HG03521 (cell line): ENCODE measurements at regions not wholly inside any gene's neighbourhood (a gene's known extent, or its start where the extent isn't known, plus 50 kb on each side); places are given as distances from the start of the nearest gene placed in this dataset.

Experiments
- ATAC-seq: cut with Tn5 transposase; IDR thresholded peaks from one replicate; pipeline ENCODE4 v1.9.1; 2021; ENCODE audit warnings: mild to moderate bottlenecking, moderate library complexity; ENCODE audit not compliant: unreplicated experiment

DNA sequence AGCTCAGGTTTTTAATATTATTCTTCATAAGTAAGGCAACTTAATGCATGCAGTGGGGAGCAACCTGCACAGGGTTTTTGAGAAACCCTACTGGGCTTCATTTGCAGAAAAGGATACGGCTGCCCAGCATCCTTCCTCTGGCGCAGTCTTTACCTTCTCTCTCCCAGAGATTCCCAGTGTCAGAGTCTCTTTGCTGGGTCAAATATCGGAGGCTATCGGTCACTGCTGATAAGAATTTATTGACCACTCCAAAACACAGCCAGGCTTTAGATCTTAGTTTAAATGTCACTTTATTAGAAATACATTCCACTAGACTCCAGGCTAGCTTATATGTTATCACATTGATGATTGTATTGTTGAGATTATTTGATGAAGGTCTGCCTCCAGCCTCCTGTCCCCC is 147.2 kb upstream of the CPSF6 start:
- ATAC-seq = no peak

DNA sequence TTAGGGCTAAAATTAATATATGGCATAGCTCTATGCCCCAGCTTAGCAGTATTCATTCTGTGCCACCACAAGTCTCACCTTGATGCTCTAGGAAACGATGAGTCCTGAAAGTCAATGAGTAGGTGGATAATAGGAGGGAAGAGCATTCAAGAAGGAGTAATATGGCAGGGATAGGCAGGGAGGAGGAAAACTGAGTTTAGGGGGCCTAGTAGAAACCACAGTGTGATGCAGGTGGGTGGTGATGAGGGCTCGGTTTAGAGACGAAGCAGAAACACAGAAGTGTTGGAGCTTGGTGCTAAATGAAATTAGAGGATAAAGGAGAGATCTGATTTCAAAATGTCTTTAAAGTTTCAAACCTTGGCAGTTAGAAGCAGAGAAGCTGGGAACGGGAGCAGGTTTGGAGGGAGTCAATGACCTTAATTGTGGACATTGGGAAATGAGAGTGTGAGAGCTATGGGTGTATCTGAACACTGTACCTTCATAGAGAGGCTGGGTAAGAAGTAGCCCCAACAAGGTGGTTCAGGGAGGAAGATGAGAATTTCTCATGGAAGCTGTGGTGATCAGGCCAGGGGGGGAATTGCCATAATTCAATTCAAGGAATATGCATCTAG is 144.7 kb upstream of the CPSF6 start:
- no peak for ATAC-seq

DNA sequence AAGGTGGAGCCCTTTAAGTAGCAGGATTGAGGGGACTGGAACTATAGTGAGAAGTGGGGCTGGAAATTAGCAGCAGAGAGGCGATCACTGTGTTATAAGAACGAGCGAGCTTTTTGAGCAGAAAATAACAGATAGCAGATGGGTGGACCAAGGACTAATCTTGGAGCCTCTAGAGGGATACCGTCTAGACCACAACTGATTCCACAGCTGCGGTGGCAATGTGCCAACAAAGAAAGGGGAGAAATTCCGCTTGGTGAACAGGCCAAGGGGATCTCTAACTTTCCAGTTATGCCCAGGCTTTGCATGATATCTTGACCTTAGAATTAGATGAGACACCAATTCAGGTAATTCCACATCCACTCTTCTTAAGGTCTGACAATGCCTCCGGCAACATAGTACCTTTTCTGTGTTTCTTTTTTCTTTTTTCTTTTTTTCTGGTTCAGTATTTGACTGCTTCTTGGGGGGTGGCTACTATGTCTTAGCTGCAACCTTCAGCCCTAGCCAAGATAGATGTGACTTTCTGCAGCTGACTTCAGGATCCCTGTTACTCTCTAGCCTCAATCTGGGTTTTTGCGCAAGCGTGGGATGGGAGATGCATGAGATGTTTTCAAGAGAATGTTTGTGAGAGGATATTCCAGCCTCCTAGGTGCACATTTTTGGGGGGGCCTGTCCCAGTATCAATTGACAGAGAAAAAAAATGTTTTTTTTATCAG is 143.4 kb upstream of the CPSF6 start:
- ATAC-seq = no peak

DNA sequence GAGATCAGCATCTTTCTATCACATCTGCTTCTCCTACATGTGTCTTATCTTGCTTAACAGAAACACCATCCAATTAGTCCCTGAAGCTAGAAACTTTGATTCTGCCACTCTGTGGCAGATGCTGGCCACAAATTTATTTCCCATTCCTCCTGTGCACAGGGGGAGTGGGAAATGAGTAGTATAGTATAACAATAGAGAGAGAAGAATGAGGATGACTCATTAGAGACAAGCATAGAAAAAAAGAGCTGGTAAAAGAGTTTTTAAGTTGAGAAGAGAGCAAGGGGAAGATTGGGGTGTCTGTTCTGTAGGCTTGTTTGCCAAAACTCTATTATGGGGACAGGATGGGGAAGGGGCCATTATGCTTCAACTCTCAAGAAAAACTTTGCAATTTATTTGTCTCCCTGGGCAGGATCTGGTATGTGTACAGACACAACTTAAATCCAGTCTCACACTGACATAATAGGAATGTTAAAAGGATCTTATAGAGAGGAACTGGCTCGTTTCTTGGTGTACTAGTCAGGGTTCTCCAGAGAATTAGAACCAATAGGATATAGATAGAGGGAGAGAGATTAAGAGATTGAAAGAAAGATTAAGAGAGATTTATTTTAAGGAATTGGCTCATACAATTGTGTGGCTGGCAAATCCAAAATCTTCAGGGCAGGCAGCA is 142.6 kb upstream of the CPSF6 start:
- no peak for ATAC-seq

DNA sequence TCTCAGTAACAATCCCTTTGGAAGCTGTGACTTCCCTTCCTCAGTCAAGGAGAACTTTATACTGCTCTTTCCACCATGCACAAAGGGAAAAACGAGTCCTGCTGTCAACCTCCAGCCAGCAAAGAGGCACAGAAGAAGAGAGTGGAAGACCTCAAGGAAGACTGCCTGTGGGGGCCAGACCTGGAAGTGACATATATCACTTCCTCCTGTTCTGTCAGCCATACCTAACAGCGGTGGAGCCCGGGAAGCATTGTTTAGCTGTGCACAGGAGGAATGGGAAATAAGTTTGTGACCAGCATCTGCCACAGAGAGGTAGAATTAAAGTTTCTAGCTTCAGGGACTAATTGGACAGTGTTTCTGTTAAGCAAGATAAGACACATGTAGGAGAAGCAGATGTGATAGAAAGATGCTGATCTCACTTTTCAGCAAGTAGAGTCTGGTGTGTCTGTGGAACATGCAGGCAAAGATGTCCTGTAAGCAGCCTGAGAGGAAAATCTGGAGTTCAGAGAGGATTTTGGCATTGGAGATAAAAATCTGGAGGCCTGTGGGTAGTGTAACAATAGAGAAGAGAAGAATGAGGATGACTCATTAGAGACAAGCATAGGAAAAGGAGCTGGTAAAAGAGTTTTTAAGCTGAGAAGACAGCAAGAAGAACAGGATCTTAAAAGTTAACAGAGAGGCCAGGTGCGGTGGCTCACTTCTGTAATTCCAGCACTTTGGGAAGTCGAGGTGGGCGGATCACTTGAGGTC is 141.6 kb upstream of the CPSF6 start:
- ATAC-seq = no peak

DNA sequence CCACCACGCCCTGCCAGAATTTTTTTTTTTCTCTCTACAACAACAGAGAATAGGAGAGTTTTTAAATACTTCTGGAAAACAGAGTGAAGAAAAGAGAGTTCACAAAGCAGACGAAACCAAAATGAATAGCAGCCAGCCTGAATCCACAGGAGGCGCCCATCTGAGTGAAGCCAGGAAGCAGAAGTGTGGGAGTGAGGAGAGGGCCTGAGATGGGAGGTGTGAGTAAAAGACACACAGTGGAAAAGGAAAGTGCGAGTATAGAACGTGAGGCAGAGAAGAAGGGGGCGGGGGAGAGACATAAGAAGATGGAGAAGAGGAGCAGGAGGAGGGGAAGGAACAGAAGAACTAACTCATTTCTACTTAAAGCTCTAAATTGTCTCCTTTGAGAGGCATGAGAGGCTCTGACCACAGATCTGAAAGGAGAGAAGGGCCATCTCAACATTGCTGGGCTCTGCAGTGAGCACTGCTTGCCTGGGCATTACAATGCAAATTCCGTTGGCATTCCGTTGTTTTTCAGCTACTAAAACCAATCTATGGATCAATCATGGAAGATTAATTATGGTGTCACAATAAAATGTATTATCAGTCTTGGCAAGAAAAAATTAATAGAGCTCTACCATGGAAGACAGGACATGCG is 140.1 kb upstream of the CPSF6 start:
- ATAC-seq = no peak

DNA sequence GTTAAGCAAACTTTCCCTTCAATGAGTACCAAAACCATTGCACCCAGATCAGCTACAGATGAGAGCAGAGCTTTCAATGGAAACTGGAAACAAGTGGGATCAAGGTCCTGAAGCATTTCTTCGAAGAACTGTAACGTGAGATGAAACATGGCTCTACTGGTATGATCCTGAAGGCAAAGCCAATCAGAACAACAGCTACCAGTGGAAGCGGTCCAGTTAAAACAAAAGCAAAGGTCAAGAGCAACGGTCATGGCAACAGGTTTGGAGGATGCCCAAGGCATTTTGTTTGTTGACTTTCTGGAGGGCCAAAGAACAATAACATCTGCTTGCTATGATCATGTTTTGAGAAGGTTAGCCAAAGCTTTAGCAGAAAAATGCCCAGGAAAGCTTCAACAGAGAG is 137.9 kb upstream of the CPSF6 start:
- ATAC-seq = no peak

DNA sequence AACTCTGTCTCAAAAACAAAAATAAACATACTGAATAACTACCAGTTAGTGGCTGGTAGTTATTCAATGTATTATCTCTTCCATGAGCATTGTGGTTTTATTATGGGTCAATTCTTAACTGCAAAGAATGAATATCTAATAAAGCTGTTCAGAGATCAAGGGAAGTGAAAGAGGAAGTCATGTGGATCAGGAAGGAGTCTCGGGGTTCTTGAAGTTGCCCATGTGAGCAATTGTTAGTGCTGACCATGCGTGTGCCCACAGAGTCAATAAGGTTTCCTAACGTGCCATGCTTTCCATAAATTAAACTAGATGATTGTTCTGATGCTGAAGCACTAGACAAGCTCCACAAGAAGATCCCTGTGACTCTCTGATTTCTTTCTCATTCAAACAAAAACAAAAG is 136.5 kb upstream of the CPSF6 start:
- no peak for ATAC-seq

DNA sequence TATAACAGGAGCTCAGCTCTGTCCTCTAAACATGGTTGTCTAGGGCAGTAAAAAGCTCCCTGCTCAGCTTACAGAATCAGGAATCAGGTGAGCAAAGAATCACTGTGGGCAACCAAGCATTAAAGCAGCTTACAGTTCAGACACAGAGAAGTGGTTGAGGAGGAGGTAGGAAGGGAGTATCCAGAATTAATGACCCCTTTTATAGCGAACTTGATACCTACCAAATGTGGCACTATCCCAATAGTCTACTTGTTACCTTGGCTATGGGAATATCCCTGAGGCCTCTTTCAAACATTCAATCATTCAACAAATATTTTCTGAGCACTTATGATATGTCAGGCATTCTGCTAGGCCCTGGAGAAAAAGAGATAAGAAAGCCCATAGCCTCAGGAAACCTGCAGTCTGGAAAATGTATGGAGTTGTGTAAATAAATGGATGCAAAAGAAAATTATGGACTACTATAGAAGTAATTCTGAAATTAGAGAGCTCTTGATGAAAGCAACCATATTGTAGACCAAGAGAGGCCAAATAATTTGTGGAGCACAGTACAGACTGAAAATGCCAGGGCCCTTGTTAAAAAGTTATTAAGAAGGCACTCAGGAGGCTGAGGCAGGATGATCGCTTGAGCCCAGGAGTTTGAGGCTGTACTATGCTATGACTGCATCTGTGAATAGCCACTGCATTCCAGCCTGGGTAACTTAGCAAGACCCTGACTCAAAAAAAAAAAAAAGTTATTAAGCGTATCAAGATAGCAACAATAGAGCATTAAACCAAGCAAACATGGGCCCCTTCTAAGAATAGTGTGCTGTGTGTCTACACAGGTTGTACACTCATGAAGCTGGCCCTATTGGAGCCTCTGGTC is 134.0 kb upstream of the CPSF6 start:
- no peak for ATAC-seq

DNA sequence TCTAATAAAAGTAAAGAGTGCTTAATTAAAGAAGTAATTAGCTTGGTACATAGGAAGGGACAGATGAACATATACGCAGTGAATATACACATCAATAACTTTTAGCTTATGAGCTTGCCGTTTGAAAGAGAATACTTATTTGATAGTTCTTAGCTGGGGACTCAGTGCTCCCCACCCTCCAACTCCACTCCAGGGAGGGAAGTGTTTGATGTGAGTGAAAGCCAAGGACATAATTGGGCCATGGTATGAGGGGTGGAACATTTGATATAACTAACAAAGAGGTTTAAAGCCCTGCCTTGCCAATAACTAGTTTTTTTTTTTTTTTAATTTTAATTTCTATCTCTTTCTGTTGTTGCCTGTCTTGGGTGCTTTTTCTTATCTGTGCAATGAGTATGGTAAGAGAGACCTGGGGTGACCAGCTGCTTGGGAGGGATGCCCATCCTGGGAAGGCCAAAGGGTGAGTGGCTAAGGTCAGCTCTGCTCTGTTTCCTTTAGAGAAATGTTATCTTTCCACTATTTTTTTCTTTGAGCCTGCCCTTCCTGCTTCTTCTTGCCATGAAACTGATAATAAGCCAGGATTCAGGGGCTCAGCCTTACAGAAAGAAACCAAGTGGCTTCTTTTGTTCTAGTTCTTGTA is 132.8 kb upstream of the CPSF6 start:
- ATAC-seq = no peak

DNA sequence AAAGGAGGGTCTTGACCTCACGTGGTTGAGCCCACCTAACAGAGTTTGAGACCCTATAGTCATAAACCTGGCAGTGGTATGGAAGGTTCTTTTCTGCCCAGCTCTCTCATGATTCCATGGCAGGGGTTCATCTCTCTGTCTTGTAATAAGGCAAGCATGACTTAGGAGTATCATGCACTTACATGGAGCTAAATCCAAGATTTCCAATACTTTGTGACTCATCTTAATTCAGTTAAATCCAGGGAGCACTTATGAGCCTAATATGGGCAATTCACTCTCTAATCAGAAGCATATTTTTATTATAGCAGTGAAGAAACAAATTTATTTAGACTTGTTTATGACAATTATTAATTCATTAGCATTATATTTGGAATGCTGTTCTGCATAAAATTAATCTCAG is 131.8 kb upstream of the CPSF6 start:
- ATAC-seq = no peak

DNA sequence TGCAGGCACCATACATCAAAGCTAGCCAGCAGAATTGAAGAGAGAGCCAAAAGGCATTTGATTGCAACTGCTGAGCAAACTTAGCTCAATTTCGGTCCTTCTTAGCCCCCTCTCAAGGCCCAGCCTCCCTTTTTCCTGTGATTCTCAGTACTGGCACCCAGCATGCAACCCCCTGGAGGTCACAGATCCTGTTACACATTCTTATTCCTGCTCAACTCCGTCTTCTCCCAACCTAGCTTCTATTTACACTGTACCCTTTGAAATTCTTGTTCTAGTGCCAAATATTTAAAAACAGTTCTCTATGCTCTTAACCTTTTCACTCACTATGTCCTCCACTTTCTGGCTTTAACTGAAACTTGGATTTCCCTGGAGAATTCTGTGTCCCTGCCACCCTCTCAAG is 131.3 kb upstream of the CPSF6 start:
- no peak for ATAC-seq

DNA sequence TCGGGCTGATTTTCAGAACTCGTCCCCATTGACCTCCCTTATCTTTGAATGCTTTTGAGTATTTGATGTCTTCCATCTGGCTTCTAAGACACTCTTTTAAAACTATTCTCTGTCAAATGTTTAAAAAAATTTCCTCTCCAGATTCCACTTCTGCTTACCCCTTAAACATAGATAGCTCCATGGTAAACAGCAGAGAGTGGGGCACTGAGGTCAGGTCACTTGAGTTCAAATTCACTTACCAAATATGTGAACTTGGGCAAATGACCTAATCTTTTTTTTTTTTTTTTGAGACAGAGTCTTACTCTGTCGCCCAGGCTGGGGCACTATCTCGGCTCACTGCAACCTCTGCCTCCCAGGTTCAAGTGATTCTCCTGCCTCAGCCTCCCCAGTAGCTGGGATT is 126.8 kb upstream of the CPSF6 start:
- no peak for ATAC-seq

DNA sequence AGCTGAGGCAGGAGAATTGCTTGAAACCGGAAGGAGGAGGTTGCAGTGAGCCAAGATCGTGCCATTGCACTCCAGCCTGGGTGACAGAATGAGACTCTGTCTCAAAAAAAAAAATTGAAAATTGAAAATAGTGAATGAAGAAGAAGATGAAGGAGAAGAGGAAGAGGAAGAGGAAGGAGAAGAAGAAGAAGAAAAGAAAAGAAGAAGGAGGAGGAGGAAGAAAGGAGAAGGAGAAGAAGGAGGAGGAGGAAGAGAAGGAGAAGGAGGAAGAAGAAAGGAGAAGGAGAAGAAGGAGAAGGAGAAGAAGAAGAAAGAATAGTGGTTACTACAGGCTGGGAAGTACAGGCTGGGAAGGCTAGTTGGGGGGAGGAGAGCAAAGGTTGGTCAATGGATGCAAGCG is 124.3 kb upstream of the CPSF6 start:
- ATAC-seq = no peak

DNA sequence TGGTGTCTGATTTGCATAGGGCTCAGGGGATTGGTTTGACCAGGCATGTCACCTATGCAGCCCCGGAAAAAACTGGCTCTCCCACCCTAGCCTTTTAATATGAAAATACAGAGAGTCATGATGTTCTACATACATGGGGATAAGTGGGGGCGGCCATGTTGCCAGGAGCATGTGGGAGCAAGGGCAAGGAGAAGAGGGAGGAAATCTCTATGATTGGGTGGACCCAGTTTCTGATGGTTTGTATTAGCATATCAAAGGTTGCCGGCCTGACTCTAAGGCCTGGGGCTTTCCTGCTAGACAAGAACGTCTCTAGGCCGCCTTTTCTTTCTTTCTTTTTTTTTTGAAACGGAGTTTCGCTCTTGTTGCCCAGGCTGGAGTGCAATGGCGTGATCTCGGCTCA is 123.4 kb upstream of the CPSF6 start:
- ATAC-seq = no peak

DNA sequence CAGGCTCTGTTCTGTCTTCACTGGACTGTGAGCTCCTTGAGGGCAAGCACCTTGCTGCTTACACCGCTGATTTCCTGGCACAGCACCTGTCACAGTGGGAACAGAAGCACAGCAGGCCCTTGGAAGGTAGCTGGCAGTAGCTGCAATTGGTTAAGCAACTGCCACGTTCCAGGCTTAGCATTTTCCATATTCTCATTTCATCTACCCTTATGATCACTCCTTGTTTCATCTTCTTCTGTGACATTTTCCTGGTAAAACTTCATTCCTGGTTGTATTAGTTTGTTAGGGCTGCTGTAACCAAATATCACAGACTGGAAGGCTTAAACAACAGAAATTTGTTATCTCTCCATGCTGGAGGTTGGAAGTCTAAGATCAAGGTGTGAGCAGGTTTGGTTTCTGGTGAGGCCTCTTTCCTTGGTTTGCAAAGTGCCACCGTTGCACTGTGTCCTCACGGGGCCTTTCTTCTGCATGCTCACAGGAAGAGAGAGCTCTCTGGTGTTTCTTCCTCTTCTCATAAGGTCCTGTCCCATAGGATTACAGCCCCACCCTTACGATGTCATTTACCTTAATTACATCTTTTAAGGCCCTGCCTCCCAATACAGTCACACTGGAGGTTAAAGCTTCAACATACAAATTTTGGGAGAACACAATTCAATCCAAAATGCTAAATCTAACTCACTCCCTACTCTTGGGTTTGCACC is 121.7 kb upstream of the CPSF6 start:
- no peak for ATAC-seq

DNA sequence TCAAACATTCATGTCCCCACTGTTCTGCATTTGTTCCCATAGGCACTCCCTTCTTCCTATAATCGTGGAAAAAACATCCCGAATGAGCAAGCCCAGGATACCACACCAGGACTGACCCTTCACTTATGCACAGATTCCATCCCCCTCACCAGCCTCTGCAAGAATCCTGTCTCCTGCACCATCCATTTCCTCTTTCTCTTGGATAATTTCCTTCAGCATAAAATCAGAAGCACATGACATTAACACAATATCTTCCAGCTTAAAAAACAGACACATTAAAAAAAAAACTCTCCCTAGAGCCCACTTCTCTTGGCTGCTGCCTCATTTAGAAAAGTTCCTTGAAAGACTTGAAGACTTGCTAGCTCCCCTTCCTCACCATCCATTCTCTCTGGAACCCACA is 120.9 kb upstream of the CPSF6 start:
- no peak for ATAC-seq

DNA sequence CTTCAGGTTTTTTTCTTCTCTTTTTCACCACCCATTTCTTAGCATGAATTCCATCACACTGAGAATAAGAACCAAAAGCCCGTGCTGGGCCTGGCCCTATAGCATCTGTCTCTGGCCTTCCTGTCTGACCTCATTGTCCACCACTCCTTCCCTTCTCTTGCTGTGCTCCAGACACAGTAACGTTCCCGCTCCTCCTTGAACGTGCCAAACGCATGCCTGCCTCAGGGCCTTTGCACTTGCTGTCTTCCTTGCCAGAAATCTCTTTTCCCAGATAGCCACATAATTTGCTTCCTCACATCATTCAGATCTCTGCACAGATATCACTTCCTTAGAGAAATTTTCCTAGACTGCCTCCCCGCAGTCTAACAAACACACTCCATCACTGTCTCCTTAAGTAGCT is 119.6 kb upstream of the CPSF6 start:
- ATAC-seq = no peak

DNA sequence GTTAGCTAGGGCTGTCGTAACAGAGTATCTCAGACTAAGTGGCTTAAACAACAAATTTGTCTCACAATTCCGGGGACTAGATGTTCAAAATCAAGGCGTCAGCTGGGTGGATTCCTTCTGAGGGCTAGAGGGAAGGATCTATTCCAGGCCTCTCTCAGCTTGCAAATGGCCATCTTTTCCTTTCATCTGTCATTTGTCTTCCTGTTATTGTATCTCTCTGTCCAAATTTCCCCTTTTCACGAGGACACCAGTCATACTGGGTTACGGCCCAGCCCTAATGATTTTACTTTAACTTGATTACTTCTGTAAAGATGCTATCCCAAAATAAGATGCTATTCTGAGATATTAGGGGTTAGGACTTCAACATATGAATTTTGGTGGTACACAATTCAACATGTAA is 119.0 kb upstream of the CPSF6 start:
- ATAC-seq = no peak
